ENCODE measurements at regions not wholly inside any gene's neighbourhood (a gene's known extent, or its start where the extent isn't known, plus 50 kb on each side); places are given as distances from the start of the nearest gene placed in this dataset.

- in situ Hi-C loops (cut with HindIII; ENCODE audit: low sequenced_read_pairs) = no loop called here
- no peak for TF ChIP-seq CTCF (IDR thresholded peaks at IDR 0.05; ENCODE audit: low read depth, low read length)
- DNase-seq (ENCODE audit: low read depth, low spot score) = no peak
- H3K4me3 ChIP-seq (ENCODE audit: low read depth, low read length) = no peak overlapping the region
Measured at GRCh38 chr12:11563785-11564739, 85.4 kb upstream of the ETV6 start.

DNA sequence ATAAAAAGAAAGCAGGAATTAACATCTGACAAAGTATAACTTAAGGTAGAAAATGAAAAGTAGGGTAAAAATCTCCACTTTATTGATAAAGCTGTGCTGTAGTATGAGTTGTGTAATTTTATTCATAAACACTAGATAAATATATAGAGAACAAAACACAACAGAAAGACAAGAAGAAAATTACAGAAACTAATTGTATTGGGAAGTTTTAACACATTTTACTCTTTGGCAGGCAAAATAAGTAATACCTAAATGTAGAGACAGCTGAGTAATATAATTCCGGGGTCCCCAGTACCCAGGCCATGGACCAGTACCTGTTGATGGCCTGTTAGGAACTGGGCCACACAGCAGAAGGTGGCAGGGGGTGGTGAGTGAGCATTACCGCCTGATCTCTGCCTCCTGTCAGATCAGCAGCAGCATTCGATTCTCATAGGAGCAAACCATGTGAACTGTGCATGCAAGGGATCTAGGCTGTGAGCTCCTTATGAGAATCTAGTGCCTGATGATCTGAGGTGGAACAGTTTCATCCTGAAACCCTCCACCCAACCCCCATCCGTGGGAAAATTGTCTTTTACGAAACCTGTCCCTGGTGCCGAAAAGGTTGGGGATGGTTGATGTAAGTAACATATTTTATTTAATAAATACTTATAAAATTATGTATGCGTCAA is 84.4 kb upstream of the ETV6 start:
- no peak overlapping the region for H3K4me3 ChIP-seq (ENCODE audit: low read depth, low read length)
- DNase-seq (ENCODE audit: low read depth, low spot score) = no peak
- in situ Hi-C loops (cut with HindIII; ENCODE audit: low sequenced_read_pairs) = no loop called here
- TF ChIP-seq CTCF (IDR thresholded peaks at IDR 0.05; ENCODE audit: low read depth, low read length) = no peak

DNA sequence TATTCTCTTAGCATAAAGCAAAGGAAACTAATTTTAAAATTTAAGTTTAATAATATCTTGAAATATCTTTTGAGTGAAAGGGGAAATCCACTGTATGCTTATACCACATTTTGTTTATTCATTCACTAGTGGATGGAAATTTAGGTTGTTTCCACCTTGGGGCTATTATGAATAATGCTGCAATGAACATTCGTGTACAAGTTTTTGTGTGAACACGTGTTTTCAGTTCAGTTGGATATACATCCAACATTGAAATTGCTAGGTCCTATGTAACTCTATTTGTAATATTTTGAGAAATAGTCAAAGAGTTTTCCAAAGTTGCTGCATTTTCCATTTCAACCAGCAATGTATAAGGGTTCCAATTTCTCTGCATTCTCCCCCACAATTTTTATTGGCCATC is 83.7 kb upstream of the ETV6 start:
- no peak for TF ChIP-seq CTCF (IDR thresholded peaks at IDR 0.05; ENCODE audit: low read depth, low read length)
- in situ Hi-C loops (cut with HindIII; ENCODE audit: low sequenced_read_pairs) = no loop called here
- DNase-seq (ENCODE audit: low read depth, low spot score) = no peak
- no peak overlapping the region for H3K4me3 ChIP-seq (ENCODE audit: low read depth, low read length)

GRCh38 chr12:11568155-11568761 is 81.2 kb upstream of the ETV6 start:
- DNase-seq (ENCODE audit: low read depth, low spot score) = no peak
- in situ Hi-C loops (cut with HindIII; ENCODE audit: low sequenced_read_pairs) = no loop called here
- no peak overlapping the region for H3K4me3 ChIP-seq (ENCODE audit: low read depth, low read length)
- no peak for TF ChIP-seq CTCF (IDR thresholded peaks at IDR 0.05; ENCODE audit: low read depth, low read length)

- no peak overlapping the region for H3K4me3 ChIP-seq (ENCODE audit: low read depth, low read length)
- TF ChIP-seq CTCF (IDR thresholded peaks at IDR 0.05; ENCODE audit: low read depth, low read length) = no peak
- peak; percentile 41 for DNase-seq (ENCODE audit: low read depth, low spot score)
- in situ Hi-C loops (cut with HindIII; ENCODE audit: low sequenced_read_pairs) = no loop called here
Measured at GRCh38 chr12:11568762-11569478, 80.6 kb upstream of the ETV6 start.

DNA sequence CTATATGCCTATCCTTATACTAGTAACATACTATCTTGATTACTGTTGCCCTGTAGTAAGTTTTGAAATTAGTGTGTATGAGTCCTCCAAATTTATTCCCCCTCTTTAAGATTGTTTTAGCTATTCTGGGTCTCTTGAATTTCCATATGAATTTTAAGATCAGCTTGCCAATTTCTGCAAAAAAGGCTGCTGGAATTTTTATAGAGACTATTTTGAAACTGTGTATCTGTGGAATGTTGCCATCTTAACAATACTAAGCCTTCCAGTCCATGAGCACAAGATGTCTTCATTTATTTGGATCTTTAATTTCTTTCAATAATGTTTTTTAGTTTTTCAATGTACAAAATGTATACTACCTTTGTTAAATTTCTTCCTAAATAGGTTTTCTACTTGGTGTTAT is 79.8 kb upstream of the ETV6 start:
- no peak overlapping the region for H3K4me3 ChIP-seq (ENCODE audit: low read depth, low read length)
- DNase-seq (ENCODE audit: low read depth, low spot score) = no peak
- in situ Hi-C loops (cut with HindIII; ENCODE audit: low sequenced_read_pairs) = no loop called here
- TF ChIP-seq CTCF (IDR thresholded peaks at IDR 0.05; ENCODE audit: low read depth, low read length) = no peak
